Activated effector memory CD4-positive, alpha-beta T cell treated with anti-CD3 and anti-CD28 coated beads, Interleukin-2, amount 50 U/mL, for 16 hours (primary cell): ENCODE measurements at regions not wholly inside any gene's neighbourhood (a gene's known extent, or its start where the extent isn't known, plus 50 kb on each side); places are given as distances from the start of the nearest gene placed in this dataset.
"Not testable (repeated sequence)": the region's sequence is repeated elsewhere in the genome, so short reads cannot be mapped to it uniquely, and the experiment has no call there.

Source experiments
- DNase-seq: peaks from one replicate; pipeline ENCODE4 v3.0.0-alpha.2; 2020

GRCh38 chr2:84212611-84213314 lies 246.3 kb downstream of the SUCLG1 start:
- DNase-seq: no peak

GRCh38 chr2:84209941-84210340 lies 249.1 kb downstream of the SUCLG1 start:
- no peak for DNase-seq

GRCh38 chr2:84204995-84205394 lies 254.1 kb downstream of the SUCLG1 start:
- DNase-seq: no peak

GRCh38 chr2:84202166-84202565 lies 256.9 kb downstream of the SUCLG1 start:
- no peak for DNase-seq

- DNase-seq: no peak
Observed at GRCh38 chr2:84201158-84201557, 257.9 kb downstream of the SUCLG1 start.

GRCh38 chr2:84197901-84198300 lies 261.2 kb downstream of the SUCLG1 start:
- DNase-seq: no peak

- no peak for DNase-seq
Observed at GRCh38 chr2:84194949-84195644, 264.0 kb downstream of the SUCLG1 start.

GRCh38 chr2:84194181-84194580 lies 264.9 kb downstream of the SUCLG1 start:
- DNase-seq: no peak

GRCh38 chr2:84187258-84187657 lies 271.8 kb downstream of the SUCLG1 start:
- no peak for DNase-seq

GRCh38 chr2:84181927-84182326 lies 277.2 kb downstream of the SUCLG1 start:
- DNase-seq: no peak

GRCh38 chr2:84177733-84178132 lies 281.3 kb downstream of the SUCLG1 start:
- no peak for DNase-seq

GRCh38 chr2:84175970-84176369 lies 283.1 kb downstream of the SUCLG1 start:
- DNase-seq: no peak

- DNase-seq: no peak
Observed at GRCh38 chr2:84175340-84175739, 283.7 kb downstream of the SUCLG1 start.

- no peak for DNase-seq
Observed at GRCh38 chr2:84173041-84173440, 286.0 kb downstream of the SUCLG1 start.

- no peak for DNase-seq
Observed at GRCh38 chr2:84170979-84171378, 288.1 kb downstream of the SUCLG1 start.

GRCh38 chr2:84169871-84170270 lies 289.2 kb downstream of the SUCLG1 start:
- DNase-seq: no peak

GRCh38 chr2:84168552-84168951 lies 290.5 kb downstream of the SUCLG1 start:
- DNase-seq: not testable (repeated sequence)

GRCh38 chr2:84165256-84165655 lies 293.8 kb downstream of the SUCLG1 start:
- no peak for DNase-seq

GRCh38 chr2:84160453-84160852 lies 298.6 kb downstream of the SUCLG1 start:
- no peak for DNase-seq

- no peak for DNase-seq
Observed at GRCh38 chr2:84158605-84159004, 300.5 kb downstream of the SUCLG1 start.

GRCh38 chr2:84152462-84152861 lies 306.6 kb downstream of the SUCLG1 start:
- no peak for DNase-seq

- DNase-seq: no peak
Observed at GRCh38 chr2:84144345-84144744, 314.7 kb downstream of the SUCLG1 start.

- no peak for DNase-seq
Observed at GRCh38 chr2:84137034-84137433, 322.0 kb downstream of the SUCLG1 start.

GRCh38 chr2:84132370-84132769 lies 326.7 kb downstream of the SUCLG1 start:
- no peak for DNase-seq
